ENCODE measurements at regions not wholly inside any gene's neighbourhood (a gene's known extent, or its start where the extent isn't known, plus 50 kb on each side); places are given as distances from the start of the nearest gene placed in this dataset.

- in situ Hi-C loops (cut with HindIII; ENCODE audit: low sequenced_read_pairs), result no loop called here
- TF ChIP-seq CTCF (IDR thresholded peaks at IDR 0.05; ENCODE audit: low read depth, low read length), result no peak
- no peak overlapping the region for H3K4me3 ChIP-seq (ENCODE audit: low read depth, low read length)
- DNase-seq (ENCODE audit: low read depth, low spot score), result no peak
Observed at GRCh38 chr11:80371931-80372330, 931.1 kb upstream of the TENM4 start.

GRCh38 chr11:80365980-80366379, 925.1 kb upstream of the TENM4 start:
- DNase-seq (ENCODE audit: low read depth, low spot score), result no peak
- no peak overlapping the region for H3K4me3 ChIP-seq (ENCODE audit: low read depth, low read length)

DNA sequence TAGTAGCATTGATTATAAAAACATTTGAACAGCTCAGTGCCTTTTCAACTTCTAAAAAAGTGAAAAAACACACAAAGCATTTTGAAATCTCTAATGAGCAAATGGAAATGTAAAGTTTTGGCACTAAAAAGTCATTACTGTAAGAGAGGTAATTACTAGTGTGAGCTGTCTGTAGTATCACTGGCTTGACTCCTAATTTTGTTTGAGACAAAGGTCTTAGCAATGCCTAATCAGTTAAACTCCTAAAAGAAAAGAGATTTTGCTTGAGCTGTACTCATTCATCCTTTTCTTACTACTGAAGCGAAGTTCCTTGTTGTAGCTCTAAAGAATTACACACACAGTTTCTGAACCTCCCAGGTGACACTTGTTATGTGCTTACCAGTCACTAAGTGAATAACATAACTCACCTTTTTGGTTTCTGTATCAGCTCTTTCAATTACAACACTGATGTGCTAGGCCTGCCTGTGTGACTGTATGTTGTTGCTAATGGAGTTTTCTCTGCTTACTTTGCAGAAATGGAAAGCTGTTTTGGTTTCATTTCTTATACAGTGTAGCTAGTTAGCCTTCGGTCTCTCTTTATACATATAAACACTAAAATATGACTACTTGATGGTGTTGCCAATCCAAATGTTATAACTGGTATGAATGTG, 924.4 kb upstream of the TENM4 start:
- in situ Hi-C loops (cut with HindIII; ENCODE audit: low sequenced_read_pairs), result no loop called here
- no peak for TF ChIP-seq CTCF (IDR thresholded peaks at IDR 0.05; ENCODE audit: low read depth, low read length)

More at GRCh38 chr11:80365980-80366379, 925.1 kb upstream of the TENM4 start:
- TF ChIP-seq CTCF (IDR thresholded peaks at IDR 0.05; ENCODE audit: low read depth, low read length), result no peak
- in situ Hi-C loops (cut with HindIII; ENCODE audit: low sequenced_read_pairs), result no loop called here

DNA sequence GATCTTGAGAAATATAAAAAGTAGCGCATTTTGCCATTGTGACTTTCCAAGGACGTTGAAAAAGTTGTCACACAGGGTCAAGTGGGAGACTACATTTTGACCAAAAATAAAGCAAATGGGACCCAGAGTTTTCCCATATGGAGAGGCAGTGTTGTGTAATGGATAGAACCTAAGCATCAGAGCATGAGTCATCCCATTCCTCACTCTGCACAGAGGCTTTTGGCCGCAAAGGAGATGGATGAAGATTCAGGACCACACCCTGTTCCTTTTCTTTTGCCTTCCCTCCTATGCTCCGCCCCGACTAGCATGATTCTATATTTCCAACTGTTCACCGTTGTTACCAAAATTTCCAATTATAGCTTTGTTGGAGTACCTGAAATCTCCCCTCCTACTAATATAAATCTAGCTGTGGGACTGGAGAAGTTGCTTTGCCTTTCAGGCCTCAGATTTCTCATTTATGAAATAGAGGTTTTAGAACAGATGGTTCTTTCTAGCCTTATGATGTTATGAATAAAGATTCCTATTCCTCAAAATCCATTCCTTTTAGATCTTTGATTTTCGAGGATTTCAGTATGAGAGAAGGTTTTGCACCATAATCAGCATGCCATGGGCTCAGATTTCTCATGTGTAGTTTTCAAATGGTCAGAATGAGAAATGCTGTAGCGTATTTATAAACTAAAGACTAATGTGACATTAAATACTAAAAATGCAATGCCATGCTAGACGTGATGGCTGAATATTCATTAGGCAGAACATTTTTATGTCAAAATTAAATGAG, 921.9 kb upstream of the TENM4 start:
- TF ChIP-seq CTCF (IDR thresholded peaks at IDR 0.05; ENCODE audit: low read depth, low read length), result no peak
- in situ Hi-C loops (cut with HindIII; ENCODE audit: low sequenced_read_pairs), result no loop called here
- no peak overlapping the region for H3K4me3 ChIP-seq (ENCODE audit: low read depth, low read length)
- DNase-seq (ENCODE audit: low read depth, low spot score), result no peak

More for the DNA sequence above, 924.4 kb upstream of the TENM4 start:
- DNase-seq (ENCODE audit: low read depth, low spot score), result no peak
- no peak overlapping the region for H3K4me3 ChIP-seq (ENCODE audit: low read depth, low read length)

DNA sequence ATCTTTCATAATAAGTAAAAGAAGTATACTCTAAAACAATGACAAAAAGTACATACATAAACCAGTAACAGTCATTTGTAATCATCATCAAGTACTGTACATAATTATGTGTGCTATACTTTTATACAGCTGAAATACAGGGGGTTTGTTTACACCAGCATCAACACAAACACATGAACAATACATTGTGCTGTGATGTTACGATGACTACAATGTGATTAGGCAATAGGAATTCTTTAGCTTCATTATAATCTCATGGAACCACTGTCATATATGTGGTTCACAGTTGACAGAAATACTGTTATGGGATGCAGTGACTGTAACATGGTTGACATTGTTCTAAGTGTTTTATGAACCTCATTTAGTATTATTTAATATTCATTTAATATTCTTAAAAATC, 914.4 kb upstream of the TENM4 start:
- H3K4me3 ChIP-seq (ENCODE audit: low read depth, low read length), result no peak overlapping the region
- no peak for TF ChIP-seq CTCF (IDR thresholded peaks at IDR 0.05; ENCODE audit: low read depth, low read length)
- no peak for DNase-seq (ENCODE audit: low read depth, low spot score)
- in situ Hi-C loops (cut with HindIII; ENCODE audit: low sequenced_read_pairs), result no loop called here

GRCh38 chr11:80350541-80350940, 909.7 kb upstream of the TENM4 start:
- no peak for TF ChIP-seq CTCF (IDR thresholded peaks at IDR 0.05; ENCODE audit: low read depth, low read length)
- DNase-seq (ENCODE audit: low read depth, low spot score), result no peak
- in situ Hi-C loops (cut with HindIII; ENCODE audit: low sequenced_read_pairs), result no loop called here
- no peak overlapping the region for H3K4me3 ChIP-seq (ENCODE audit: low read depth, low read length)
